ENCODE measurements at regions not wholly inside any gene's neighbourhood (a gene's known extent, or its start where the extent isn't known, plus 50 kb on each side); places are given as distances from the start of the nearest gene placed in this dataset.

GRCh38 chr17:55883149-55883548 is 132.3 kb downstream of the PCTP start:
- no peak for ATAC-seq
- WGBS (ENCODE audit: insufficient coverage, insufficient replicate concordance, low lambda C conversion rate, missing lambda C conversion rate): 47% methylated on average over 1 of the region's 1 CpG
- BruUV-seq (replicated peaks): no TSS peak
- no peak overlapping the region for H2AFZ ChIP-seq (ENCODE audit: control insufficient read depth, low read depth, low read length)
- H3K27ac ChIP-seq (ENCODE audit: control insufficient read depth, insufficient read depth): no peak overlapping the region
- no peaks in the 10 kb centered on the region for H3K36me3 ChIP-seq (ENCODE audit: control insufficient read depth in 2 of 2, insufficient read depth in 2 of 2, low read length in 1 of 2)
- no peak for DNase-seq (ENCODE audit: low read depth, low spot score)
- no peak overlapping the region for H3K9ac ChIP-seq (ENCODE audit: control insufficient read depth, insufficient read depth, low read length)
- no peaks in the 10 kb centered on the region for H4K20me1 ChIP-seq (ENCODE audit: control insufficient read depth, insufficient read depth)
- no peak overlapping the region for H3K4me2 ChIP-seq (ENCODE audit: control insufficient read depth, insufficient read depth)
- FAIRE-seq: no peak
- no peaks in the 10 kb centered on the region; a peak in 1 of 4 replicates for H3K27me3 ChIP-seq (replicated peaks in 1 of 2; ENCODE audit: control insufficient read depth in 2 of 2, insufficient read depth in 2 of 2, low read length in 1 of 2)
- ChIA-PET RAD21 (ENCODE audit: unreplicated experiment) (no interaction called here), POLR2A (no interaction called here), CTCF (interaction anchor here (1.0 kb wide), 1 partner anchor 12 kb away, joined by 3 read pairs; no protein-coding TSS in a partner anchor), SMC1A (ENCODE audit: uncharacterized antibody, unreplicated experiment) (interaction anchor here (1.2 kb wide), 1 partner anchor 9 kb away, joined by 3 read pairs; no protein-coding TSS in a partner anchor)
- intact Hi-C loops (cut with micrococcal nuclease; ENCODE audit: unreplicated experiment) (no loop called here), in situ Hi-C loops (cut with MboI) (no loop called here)
- TF ChIP-seq SKIL (IDR thresholded peaks at IDR 0.05; ENCODE audit: low read depth, poor library complexity, severe bottlenecking) (no peak), EGR1 (IDR thresholded peaks at IDR 0.05; ENCODE audit: borderline replicate concordance in 1 of 2, low read depth in 2 of 2, low read length in 2 of 2) (no peak), HSF1 (IDR thresholded peaks at IDR 0.05; ENCODE audit: low read depth, low read length) (no peak), BCL3 (IDR thresholded peaks at IDR 0.05; ENCODE audit: borderline replicate concordance, insufficient read depth, low read depth, low read length, poor library complexity, severe bottlenecking) (no peak), IKZF1 (conservative IDR thresholded peaks at IDR 0.05) (no peak)
- TF ChIP-seq, protein P1, sequence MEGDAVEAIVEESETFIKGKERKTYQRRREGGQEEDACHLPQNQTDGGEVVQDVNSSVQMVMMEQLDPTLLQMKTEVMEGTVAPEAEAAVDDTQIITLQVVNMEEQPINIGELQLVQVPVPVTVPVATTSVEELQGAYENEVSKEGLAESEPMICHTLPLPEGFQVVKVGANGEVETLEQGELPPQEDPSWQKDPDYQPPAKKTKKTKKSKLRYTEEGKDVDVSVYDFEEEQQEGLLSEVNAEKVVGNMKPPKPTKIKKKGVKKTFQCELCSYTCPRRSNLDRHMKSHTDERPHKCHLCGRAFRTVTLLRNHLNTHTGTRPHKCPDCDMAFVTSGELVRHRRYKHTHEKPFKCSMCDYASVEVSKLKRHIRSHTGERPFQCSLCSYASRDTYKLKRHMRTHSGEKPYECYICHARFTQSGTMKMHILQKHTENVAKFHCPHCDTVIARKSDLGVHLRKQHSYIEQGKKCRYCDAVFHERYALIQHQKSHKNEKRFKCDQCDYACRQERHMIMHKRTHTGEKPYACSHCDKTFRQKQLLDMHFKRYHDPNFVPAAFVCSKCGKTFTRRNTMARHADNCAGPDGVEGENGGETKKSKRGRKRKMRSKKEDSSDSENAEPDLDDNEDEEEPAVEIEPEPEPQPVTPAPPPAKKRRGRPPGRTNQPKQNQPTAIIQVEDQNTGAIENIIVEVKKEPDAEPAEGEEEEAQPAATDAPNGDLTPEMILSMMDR (IDR thresholded peaks at IDR 0.05 in 2 of 3, conservative IDR thresholded peaks at IDR 0.05 in 1 of 3; ENCODE audit: control insufficient read depth in 2 of 3, extremely low read depth in 1 of 3, insufficient read depth in 1 of 3, low read depth in 3 of 3, low read length in 3 of 3): no peak
- H3K9me3 ChIP-seq (replicated peaks; ENCODE audit: control insufficient read depth, insufficient read depth, low read length): no peaks in the 10 kb centered on the region
- no peak overlapping the region for H3K4me3 ChIP-seq
- H3K79me2 ChIP-seq (ENCODE audit: control insufficient read depth, insufficient read depth, low read length): no peaks in the 10 kb centered on the region
- no peaks in the 10 kb centered on the region for H3K4me1 ChIP-seq (ENCODE audit: control insufficient read depth, insufficient read depth, low read length)
